HCT116 (cell line): ENCODE measurements at regions not wholly inside any gene's neighbourhood (a gene's known extent, or its start where the extent isn't known, plus 50 kb on each side); places are given as distances from the start of the nearest gene placed in this dataset.

Experiments used
- ATAC-seq: fragments of 200-7000 bp; cut with Tn5 transposase; 2 replicates; pipeline ENCODE4 v1.9.1; 2020; ENCODE audit warnings: mild to moderate bottlenecking, moderate library complexity
- BruUV-seq: library from RNA; stranded (reverse); fragments of 400-500 nt; replicated peaks from 2 replicates; lab custom pipeline; 2021; lab: Mats Ljungman, UMichigan
- CTCF ChIA-PET: fragments of 300-600 bp; sonication (Branson Sonifier 250); formaldehyde crosslinking; loops from one replicate; lab custom pipeline; 2021; ENCODE audit warnings: antibody characterized with exemption; lab: Charles Lee
- POLR2A ChIA-PET: fragments of 300-600, 350-600 bp; sonication (Branson Sonifier 250); formaldehyde crosslinking; loops from one replicate; lab custom pipeline; 2021; ENCODE audit warnings: antibody characterized with exemption; lab: Charles Lee
- RAD21 ChIA-PET, 2 experiments: fragments of 300-600 bp; sonication (Branson Sonifier 250); formaldehyde crosslinking; loops; one replicate each; lab custom pipeline; 2023; ENCODE audit warnings: low total read pairs in 2 of 2; ENCODE audit not compliant: uncharacterized antibody in 2 of 2, unreplicated experiment in 2 of 2, low non-redundant PET in 1 of 2; lab: Charles Lee
- DNase-seq: peaks from one replicate; pipeline ENCODE4 v3.0.0-alpha.2; 2010; ENCODE audit warnings: low read depth, low spot score
- H2AFZ ChIP-seq: fragments of 200-600 bp; shearing (Covaris generic), sonication (generic); 2 replicates; pipeline ENCODE4 v1.6.1; 2017; ENCODE audit warnings: low read depth, mixed run types, mixed read lengths, antibody characterized with exemption, low read length; ENCODE audit not compliant: poor library complexity, severe bottlenecking
- H3K27ac ChIP-seq: 2 replicates; pipeline ENCODE4 v1.5.1; 2012; ENCODE audit warnings: low read depth, low read length
- H3K27me3 ChIP-seq: fragments of 200-600 bp; sonication (generic); 2 replicates; pipeline ENCODE4 v1.6.1; 2016; ENCODE audit warnings: mixed run types, low read length, mixed read lengths; ENCODE audit not compliant: insufficient read depth
- H3K36me3 ChIP-seq, 2 experiments: fragments of 200-500 bp in 1 of 2; fragments of 200-600 bp in 1 of 2; sonication (Bioruptor generic) in 1 of 2; sonication (generic) in 1 of 2; 2 replicates each; pipeline versions ENCODE4 v1.5.1 to v1.6.1; 2014 to 2016; ENCODE audit warnings: low read length in 2 of 2, inconsistent platforms in 1 of 2, mixed read lengths in 1 of 2, mixed run types in 1 of 2; ENCODE audit not compliant: insufficient read depth in 2 of 2, control insufficient read depth in 1 of 2
- H3K4me1 ChIP-seq, 2 experiments: fragments of 200-600 bp in 1 of 2; sonication (generic) in 1 of 2; 2 replicates each; pipeline versions ENCODE4 v1.5.1 to v1.6.1; 2012 to 2017; ENCODE audit warnings: low read length in 2 of 2, inconsistent platforms in 1 of 2, mild to moderate bottlenecking in 1 of 2, mixed read lengths in 1 of 2, mixed run types in 1 of 2, moderate library complexity in 1 of 2; ENCODE audit not compliant: insufficient read depth in 2 of 2, control insufficient read depth in 1 of 2
- H3K4me2 ChIP-seq: fragments of 200-600 bp; sonication (generic); 2 replicates; pipeline ENCODE4 v1.6.1; 2017; ENCODE audit warnings: mixed run types, low read length, mixed read lengths
- H3K4me3 ChIP-seq, 2 experiments: fragments of 200-600 bp in 1 of 2; sonication (generic) in 1 of 2; replicated peaks in 1 of 2; 2 replicates each; pipeline ENCODE4 v1.5.1; 2011 to 2016; ENCODE audit warnings: low read length in 2 of 2, control low read depth in 1 of 2, low read depth in 1 of 2, mild to moderate bottlenecking in 1 of 2, mixed read lengths in 1 of 2, mixed run types in 1 of 2
- H3K79me2 ChIP-seq: fragments of 200-600 bp; sonication (generic); 2 replicates; pipeline ENCODE4 v1.6.1; 2017; ENCODE audit warnings: mild to moderate bottlenecking, mixed run types, low read length, moderate library complexity, mixed read lengths; ENCODE audit not compliant: insufficient read depth
- H3K9ac ChIP-seq: fragments of 200-600 bp; sonication (generic); 2 replicates; pipeline ENCODE4 v1.6.1; 2016; ENCODE audit warnings: low read length, mixed read lengths
- H3K9me2 ChIP-seq: fragments of 200-600 bp; sonication (generic), shearing (Covaris generic); 2 replicates; pipeline ENCODE4 v1.6.1; 2017; ENCODE audit warnings: mixed run types, mild to moderate bottlenecking, moderate library complexity; ENCODE audit not compliant: insufficient read depth
- H3K9me3 ChIP-seq, 2 experiments: fragments of 200-500 bp in 1 of 2; fragments of 200-600 bp in 1 of 2; sonication (Bioruptor generic) in 1 of 2; sonication (generic) in 1 of 2; 2 replicates each; pipeline ENCODE4 v1.6.1; 2014 to 2017; ENCODE audit warnings: low read length in 2 of 2, mixed read lengths in 2 of 2, inconsistent platforms in 1 of 2, low read depth in 1 of 2, mild to moderate bottlenecking in 1 of 2, mixed run types in 1 of 2, moderate library complexity in 1 of 2; ENCODE audit not compliant: control insufficient read depth in 1 of 2, insufficient read depth in 1 of 2
- H4K20me1 ChIP-seq: fragments of 200-600 bp; sonication (generic), shearing (Covaris generic); 2 replicates; pipeline ENCODE4 v1.6.1; 2017; ENCODE audit warnings: mixed run types, mild to moderate bottlenecking, moderate library complexity; ENCODE audit not compliant: insufficient read depth
- CBX3 ChIP-seq: IDR thresholded peaks from 2 replicates; pipeline ENCODE4 v1.6.1; 2012; ENCODE audit warnings: low read depth
- CEBPB ChIP-seq: IDR thresholded peaks from 2 replicates; pipeline ENCODE4 v1.6.1; 2012; ENCODE audit warnings: low read depth
- CTCF ChIP-seq, 3 experiments: fragments of 200-600 bp in 1 of 3; sonication (generic) in 1 of 3; IDR thresholded peaks in 2 of 3; conservative IDR thresholded peaks in 1 of 3; 2 replicates each; pipeline ENCODE4 v1.5.1; 2012 to 2017; ENCODE audit warnings: low read depth in 2 of 3, low read length in 2 of 3, antibody characterized with exemption in 1 of 3, borderline replicate concordance in 1 of 3, control low read depth in 1 of 3, mild to moderate bottlenecking in 1 of 3, mixed read lengths in 1 of 3, mixed run types in 1 of 3, moderate library complexity in 1 of 3; ENCODE audit not compliant: insufficient read depth in 1 of 3
- ELF1 ChIP-seq: IDR thresholded peaks from 2 replicates; pipeline ENCODE4 v1.6.1; 2012; ENCODE audit warnings: low read depth, borderline replicate concordance
- EZH2 ChIP-seq: fragments of 200-600 bp; sonication (generic); IDR thresholded peaks from 2 replicates; pipeline ENCODE4 v1.6.1; 2017; ENCODE audit warnings: antibody characterized with exemption, mixed run types
- JUND ChIP-seq: IDR thresholded peaks from 2 replicates; pipeline ENCODE4 v1.6.1; 2012
- MAX ChIP-seq: IDR thresholded peaks from 2 replicates; pipeline ENCODE4 v1.6.1; 2012
- POLR2A ChIP-seq: IDR thresholded peaks from 2 replicates; pipeline ENCODE4 v1.7.0; 2011; ENCODE audit warnings: borderline replicate concordance; ENCODE audit not compliant: insufficient read depth, insufficient read length; ENCODE audit errors: extremely low read depth
- POLR2AphosphoS5 ChIP-seq: IDR thresholded peaks from 2 replicates; pipeline ENCODE4 v1.6.1; 2011; ENCODE audit warnings: mild to moderate bottlenecking, low read depth, low read length, moderate library complexity
- RAD21 ChIP-seq: IDR thresholded peaks from 2 replicates; pipeline ENCODE4 v1.6.1; 2012; ENCODE audit warnings: low read depth, mild to moderate bottlenecking
- REST ChIP-seq: IDR thresholded peaks from 2 replicates; pipeline ENCODE4 v1.6.1; 2012; ENCODE audit warnings: low read depth
- SIN3A ChIP-seq: IDR thresholded peaks from 2 replicates; pipeline ENCODE4 v1.6.1; 2012; ENCODE audit warnings: low read depth
- SRF ChIP-seq: IDR thresholded peaks from 2 replicates; pipeline ENCODE4 v1.6.1; 2012; ENCODE audit warnings: low read depth
- TCF7L2 ChIP-seq: IDR thresholded peaks from 2 replicates; pipeline ENCODE4 v1.7.0; 2011; ENCODE audit warnings: borderline replicate concordance, inconsistent platforms; ENCODE audit not compliant: insufficient read depth, insufficient read length; ENCODE audit errors: extremely low read depth
- YY1 ChIP-seq: IDR thresholded peaks from 2 replicates; pipeline ENCODE4 v1.6.1; 2011; ENCODE audit warnings: low read length, low read depth, moderate library complexity, mild to moderate bottlenecking; ENCODE audit not compliant: insufficient replicate concordance; ENCODE audit errors: extremely low read depth
- ZBTB33 ChIP-seq: IDR thresholded peaks from 2 replicates; pipeline ENCODE4 v1.6.1; 2011; ENCODE audit warnings: mild to moderate bottlenecking, low read length, moderate library complexity; ENCODE audit not compliant: insufficient replicate concordance; ENCODE audit errors: extremely low read depth
- intact Hi-C: fragments of 100-400 bp; cut with micrococcal nuclease; formaldehyde crosslinking; loops from 2 replicates; pipeline ENCODE4 v1.10.0; 2022

- H3K9me3 ChIP-seq: no peaks in the 10 kb centered on the region
- no peak for DNase-seq
- no peak overlapping the region for H3K27ac ChIP-seq
- no peak for ATAC-seq
- intact Hi-C loops: no loop called here
- H3K9ac ChIP-seq: no peak overlapping the region
- TF ChIP-seq POLR2A (no peak), YY1 (no peak), CEBPB (no peak), TCF7L2 (no peak), RAD21 (no peak), ZBTB33 (no peak), EZH2 (no peak), MAX (no peak), REST (no peak), CTCF (IDR thresholded peaks at IDR 0.05 in 2 of 3, conservative IDR thresholded peaks at IDR 0.05 in 1 of 3; ENCODE audit: borderline replicate concordance in 1 of 3, insufficient read depth in 1 of 3, low read depth in 2 of 3, low read length in 2 of 3) (no peak), CBX3 (no peak), SIN3A (no peak), JUND (no peak), POLR2AphosphoS5 (no peak), SRF (no peak), ELF1 (no peak)
- H3K4me1 ChIP-seq: no peaks in the 10 kb centered on the region
- POLR2A ChIA-PET: no interaction called here
- RAD21 ChIA-PET: interaction anchor here in 1 of 2 experiments (0.6 kb wide), 1 partner anchor 301 kb away, joined by 5 read pairs; no protein-coding TSS in a partner anchor
- H2AFZ ChIP-seq: no peak overlapping the region
- CTCF ChIA-PET: interaction anchor here (0.6 kb wide), 1 partner anchor 339 kb away, joined by 3 read pairs; no protein-coding TSS in a partner anchor
- H3K79me2 ChIP-seq: no peaks in the 10 kb centered on the region
- no peaks in the 10 kb centered on the region for H3K36me3 ChIP-seq
- H4K20me1 ChIP-seq: no peaks in the 10 kb centered on the region
- H3K4me3 ChIP-seq: no peak overlapping the region
- no peaks in the 10 kb centered on the region for H3K27me3 ChIP-seq
- no peak overlapping the region for H3K4me2 ChIP-seq
- no TSS peak for BruUV-seq
- no peaks in the 10 kb centered on the region for H3K9me2 ChIP-seq
These were observed 75.2 kb upstream of the EXOC1L start for GRCh38 chr4:55744369-55744768.
